GM12892 (cell line): ENCODE measurements at regions not wholly inside any gene's neighbourhood (a gene's known extent, or its start where the extent isn't known, plus 50 kb on each side); places are given as distances from the start of the nearest gene placed in this dataset.

ENCODE experiments used
- POLR2A ChIP-seq: IDR thresholded peaks from 2 replicates; pipeline ENCODE4 v1.6.1; 2011; ENCODE audit warnings: low read depth, low read length, control low read depth
- POLR2AphosphoS5 ChIP-seq: IDR thresholded peaks from 2 replicates; pipeline ENCODE4 v1.6.1; 2011; ENCODE audit warnings: low read depth, low read length, control low read depth
- TAF1 ChIP-seq: IDR thresholded peaks from 2 replicates; pipeline ENCODE4 v1.6.1; 2011; ENCODE audit warnings: low read depth, mild to moderate bottlenecking, control low read depth, low read length, borderline replicate concordance

GRCh38 chr2:19648583-19648982 lies 253.2 kb downstream of the TTC32 start:
- no peak for TF ChIP-seq POLR2AphosphoS5
- TF ChIP-seq POLR2A: no peak
- no peak for TF ChIP-seq TAF1
